ENCODE measurements at regions not wholly inside any gene's neighbourhood (a gene's known extent, or its start where the extent isn't known, plus 50 kb on each side); places are given as distances from the start of the nearest gene placed in this dataset.

DNA sequence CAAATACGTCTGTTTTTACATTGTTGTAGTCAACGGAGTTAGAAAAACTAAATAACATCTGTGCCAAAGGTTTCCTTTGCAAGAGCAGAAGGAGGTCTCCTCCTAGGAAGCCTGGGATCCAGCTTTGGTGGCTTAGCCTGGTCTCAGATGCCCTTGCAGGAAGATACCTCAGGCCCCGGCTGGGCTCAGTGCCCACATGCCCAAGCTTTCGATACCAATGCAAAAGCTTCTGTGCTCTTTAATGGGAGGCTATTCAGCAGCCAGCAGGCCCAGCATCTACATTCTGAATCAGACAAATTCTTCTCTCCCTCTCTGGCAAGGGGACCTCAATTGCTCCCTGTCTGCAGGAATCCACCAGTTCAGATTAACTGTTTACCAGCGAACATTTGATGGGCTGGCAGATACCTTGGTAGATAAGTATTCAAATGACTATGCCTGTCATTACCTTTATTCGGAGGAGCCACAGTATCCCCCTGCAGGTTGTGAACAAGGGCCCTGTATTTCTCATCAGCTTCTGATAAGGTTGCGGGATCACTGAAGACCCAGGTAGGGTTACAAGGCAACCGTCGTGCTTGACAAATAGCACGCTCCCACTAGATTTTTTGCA, 180.1 kb upstream of the KBTBD8 start:
- no peak overlapping the region for H3K4me3 ChIP-seq (ENCODE audit: low read depth, low read length)
- TF ChIP-seq, protein P1, sequence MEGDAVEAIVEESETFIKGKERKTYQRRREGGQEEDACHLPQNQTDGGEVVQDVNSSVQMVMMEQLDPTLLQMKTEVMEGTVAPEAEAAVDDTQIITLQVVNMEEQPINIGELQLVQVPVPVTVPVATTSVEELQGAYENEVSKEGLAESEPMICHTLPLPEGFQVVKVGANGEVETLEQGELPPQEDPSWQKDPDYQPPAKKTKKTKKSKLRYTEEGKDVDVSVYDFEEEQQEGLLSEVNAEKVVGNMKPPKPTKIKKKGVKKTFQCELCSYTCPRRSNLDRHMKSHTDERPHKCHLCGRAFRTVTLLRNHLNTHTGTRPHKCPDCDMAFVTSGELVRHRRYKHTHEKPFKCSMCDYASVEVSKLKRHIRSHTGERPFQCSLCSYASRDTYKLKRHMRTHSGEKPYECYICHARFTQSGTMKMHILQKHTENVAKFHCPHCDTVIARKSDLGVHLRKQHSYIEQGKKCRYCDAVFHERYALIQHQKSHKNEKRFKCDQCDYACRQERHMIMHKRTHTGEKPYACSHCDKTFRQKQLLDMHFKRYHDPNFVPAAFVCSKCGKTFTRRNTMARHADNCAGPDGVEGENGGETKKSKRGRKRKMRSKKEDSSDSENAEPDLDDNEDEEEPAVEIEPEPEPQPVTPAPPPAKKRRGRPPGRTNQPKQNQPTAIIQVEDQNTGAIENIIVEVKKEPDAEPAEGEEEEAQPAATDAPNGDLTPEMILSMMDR (IDR thresholded peaks at IDR 0.05; ENCODE audit: low read depth, low read length) = no peak

DNA sequence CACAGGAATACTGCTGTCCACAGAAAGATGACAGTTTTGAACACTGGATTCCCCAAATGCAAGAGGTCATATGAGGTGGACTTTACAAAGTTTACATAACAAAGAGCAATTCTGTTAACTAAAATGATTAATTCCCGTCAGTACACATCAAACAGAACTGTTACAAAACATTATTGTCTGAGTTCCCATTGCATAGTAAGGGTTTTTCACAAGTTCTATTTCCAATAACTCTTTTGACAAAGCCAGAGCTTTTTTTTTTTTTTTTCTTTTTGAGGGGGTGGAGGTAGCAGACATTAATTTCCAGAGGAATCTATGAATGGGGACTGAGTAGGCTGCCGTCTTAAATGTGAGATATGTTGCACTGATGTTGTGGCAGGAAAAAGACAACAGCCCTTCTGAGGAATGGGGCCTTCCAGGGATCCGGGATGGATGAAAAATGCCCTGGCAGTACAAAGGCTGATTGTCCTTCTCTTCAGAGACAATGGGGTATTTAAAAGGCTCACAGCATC, 178.1 kb upstream of the KBTBD8 start:
- TF ChIP-seq, protein P1 (IDR thresholded peaks at IDR 0.05; ENCODE audit: low read depth, low read length) = no peak
- H3K4me3 ChIP-seq (ENCODE audit: low read depth, low read length) = no peak overlapping the region

DNA sequence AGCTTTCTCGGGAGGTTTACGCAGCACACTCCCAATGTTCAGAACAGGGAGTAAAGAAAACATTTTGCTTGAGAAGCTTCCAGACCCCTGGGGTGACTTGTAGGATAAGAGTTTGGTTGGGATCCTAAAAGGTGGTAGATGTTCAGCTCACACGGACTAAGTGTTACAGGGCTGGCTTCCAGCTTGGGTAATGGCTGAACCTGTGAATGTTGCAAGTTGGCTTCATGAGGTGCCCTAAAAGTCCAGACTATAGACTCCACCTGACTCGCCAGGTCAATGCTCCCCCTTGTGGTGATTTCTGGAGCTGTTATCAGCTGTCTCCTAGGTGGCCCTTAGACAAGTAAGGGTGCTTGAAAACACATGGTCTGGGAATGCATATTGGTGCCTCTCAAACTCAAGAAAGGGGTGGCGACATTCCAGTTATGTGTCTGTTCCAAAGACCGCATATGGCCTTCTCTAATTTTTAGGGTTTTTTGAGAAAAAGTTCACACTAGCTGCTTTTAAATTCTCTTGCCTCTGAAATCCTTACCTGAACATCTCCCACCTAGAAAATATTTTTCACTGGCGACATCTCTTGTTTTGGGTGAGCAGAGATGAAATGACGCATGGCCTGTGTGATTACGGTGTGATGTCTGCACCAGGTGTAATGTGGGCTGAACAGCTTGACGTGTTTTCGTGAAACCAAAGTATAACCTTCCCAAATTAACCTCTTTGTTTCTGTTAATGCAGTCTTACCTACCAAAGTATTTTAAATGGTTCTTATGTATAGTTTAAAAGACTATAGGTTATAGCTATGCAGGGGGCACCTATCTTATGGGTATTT, 175.7 kb upstream of the KBTBD8 start:
- TF ChIP-seq, protein P1 (IDR thresholded peaks at IDR 0.05; ENCODE audit: low read depth, low read length) = peak; percentile 66

DNA sequence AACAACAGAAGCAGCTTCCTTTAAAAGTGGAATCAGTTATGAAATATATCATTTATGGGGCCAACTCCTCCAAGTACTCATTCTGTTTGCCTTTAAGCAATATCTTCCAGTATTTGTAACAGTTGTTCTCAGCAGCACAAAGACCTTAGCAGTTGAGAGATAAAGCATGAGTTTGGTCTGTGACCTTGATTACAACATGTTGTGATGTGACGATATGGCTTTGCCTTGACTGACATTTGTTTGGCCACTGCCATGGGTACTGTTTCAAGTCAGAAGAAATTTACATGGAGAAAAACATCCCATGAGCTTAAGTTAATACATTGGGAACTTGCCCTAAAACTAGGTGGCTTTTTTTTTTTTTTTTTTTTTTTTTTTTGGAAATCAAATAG, 175.1 kb upstream of the KBTBD8 start:
- TF ChIP-seq, protein P1 (IDR thresholded peaks at IDR 0.05; ENCODE audit: low read depth, low read length) = no peak

More for the DNA sequence above, 175.7 kb upstream of the KBTBD8 start:
- H3K4me3 ChIP-seq (ENCODE audit: low read depth, low read length) = no peak overlapping the region

DNA sequence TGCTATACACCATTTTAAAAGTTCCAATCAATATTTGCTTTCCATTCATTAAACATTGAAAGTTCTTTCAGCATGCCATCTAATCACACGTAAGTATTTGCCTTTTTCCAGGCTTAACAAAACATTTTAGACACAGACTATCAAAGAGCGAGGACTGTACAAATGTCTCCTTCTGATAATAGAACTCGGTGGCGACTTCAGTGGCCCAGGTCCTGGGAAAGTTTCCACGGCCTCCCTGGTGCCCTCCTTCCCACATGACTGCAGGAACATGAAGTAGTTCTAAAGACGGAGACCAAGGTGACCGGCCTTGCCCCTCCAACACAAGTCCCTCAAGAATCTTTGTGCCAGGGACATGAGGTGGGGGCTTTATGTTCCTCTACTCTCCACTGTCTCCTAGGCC, 174.6 kb upstream of the KBTBD8 start:
- H3K4me3 ChIP-seq (ENCODE audit: low read depth, low read length) = no peak overlapping the region
- TF ChIP-seq, protein P1 (IDR thresholded peaks at IDR 0.05; ENCODE audit: low read depth, low read length) = no peak

More for the DNA sequence above, 175.1 kb upstream of the KBTBD8 start:
- H3K4me3 ChIP-seq (ENCODE audit: low read depth, low read length) = no peak overlapping the region

DNA sequence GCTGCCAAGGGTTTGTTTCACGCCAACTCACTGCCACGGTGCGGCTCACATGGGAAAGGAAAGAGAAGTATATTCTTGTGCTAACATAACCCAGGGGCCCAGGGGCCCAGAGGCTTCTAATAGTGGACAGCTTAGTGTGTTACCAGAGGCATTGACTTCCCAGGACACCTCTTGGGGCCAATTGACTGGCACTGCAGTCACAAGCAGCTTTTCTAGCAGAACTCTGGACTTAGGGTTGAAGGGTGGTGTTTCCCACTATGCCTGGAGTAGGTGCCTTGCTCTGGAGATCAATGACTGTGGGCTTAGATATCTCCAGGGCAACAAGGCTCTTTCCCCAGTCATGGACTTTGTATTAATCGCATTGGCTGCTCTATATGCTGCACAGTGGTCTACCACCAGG, 172.7 kb upstream of the KBTBD8 start:
- TF ChIP-seq, protein P1 (IDR thresholded peaks at IDR 0.05; ENCODE audit: low read depth, low read length) = no peak
- H3K4me3 ChIP-seq (ENCODE audit: low read depth, low read length) = no peak overlapping the region

DNA sequence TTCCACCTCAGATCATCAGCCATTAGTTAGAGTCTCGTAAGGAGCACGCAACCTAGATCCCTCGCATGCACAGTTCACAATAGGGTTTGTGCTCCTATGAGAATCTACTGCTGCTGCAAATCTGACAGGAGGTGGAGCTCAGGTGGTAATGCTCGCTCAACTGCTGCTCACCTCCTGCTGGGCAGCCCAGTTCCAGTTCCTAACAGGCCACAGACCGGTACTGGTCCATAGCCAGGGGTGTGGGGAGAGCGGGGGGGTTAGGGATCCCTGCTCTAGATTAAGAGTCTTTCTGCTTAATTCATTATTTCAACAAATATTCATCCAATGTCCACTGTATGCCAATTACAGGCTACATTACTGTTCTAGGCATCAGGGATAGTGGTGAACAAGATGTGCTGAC, 170.4 kb upstream of the KBTBD8 start:
- TF ChIP-seq, protein P1 (IDR thresholded peaks at IDR 0.05; ENCODE audit: low read depth, low read length) = no peak
- H3K4me3 ChIP-seq (ENCODE audit: low read depth, low read length) = no peak overlapping the region
